GM12892 (cell line): ENCODE measurements at regions not wholly inside any gene's neighbourhood (a gene's known extent, or its start where the extent isn't known, plus 50 kb on each side); places are given as distances from the start of the nearest gene placed in this dataset.

ENCODE experiments used
- POLR2A ChIP-seq: IDR thresholded peaks from 2 replicates; pipeline ENCODE4 v1.6.1; 2011; ENCODE audit warnings: low read depth, low read length, control low read depth
- POLR2AphosphoS5 ChIP-seq: IDR thresholded peaks from 2 replicates; pipeline ENCODE4 v1.6.1; 2011; ENCODE audit warnings: low read depth, low read length, control low read depth
- TAF1 ChIP-seq: IDR thresholded peaks from 2 replicates; pipeline ENCODE4 v1.6.1; 2011; ENCODE audit warnings: low read depth, mild to moderate bottlenecking, control low read depth, low read length, borderline replicate concordance

GRCh38 chr22:27419473-27419872, 382.1 kb downstream of the MN1 start:
- TF ChIP-seq POLR2AphosphoS5 (no peak), POLR2A (no peak), TAF1 (no peak)
